OCI-LY1 (cell line): ENCODE measurements at regions not wholly inside any gene's neighbourhood (a gene's known extent, or its start where the extent isn't known, plus 50 kb on each side); places are given as distances from the start of the nearest gene placed in this dataset.

Experiments
- H2AFZ ChIP-seq: fragments of 200-600 bp; sonication (generic), shearing (Covaris generic); 2 replicates; pipeline ENCODE4 v1.6.0; 2014; ENCODE audit warnings: antibody characterized with exemption, mild to moderate bottlenecking, low read length
- H3F3A ChIP-seq: fragments of 200-600 bp; sonication (generic), shearing (Covaris generic); 2 replicates; pipeline ENCODE4 v1.6.0; 2014; ENCODE audit warnings: mild to moderate bottlenecking, antibody characterized with exemption, low read length, moderate library complexity; ENCODE audit not compliant: insufficient read depth
- H3K27ac ChIP-seq: fragments of 200-600 bp; sonication (generic); 2 replicates; pipeline ENCODE4 v1.5.1; 2014; ENCODE audit warnings: low read length, mixed run types, mild to moderate bottlenecking, low read depth; ENCODE audit not compliant: poor library complexity, severe bottlenecking
- H3K27me3 ChIP-seq: fragments of 200-600 bp; sonication (generic); 2 replicates; pipeline ENCODE4 v1.6.0; 2014; ENCODE audit warnings: antibody characterized with exemption, mild to moderate bottlenecking, low read length, moderate library complexity; ENCODE audit not compliant: insufficient read depth
- H3K36me3 ChIP-seq: fragments of 200-600 bp; sonication (generic); 2 replicates; pipeline ENCODE4 v1.6.1; 2014; ENCODE audit warnings: mild to moderate bottlenecking, antibody characterized with exemption, low read length, moderate library complexity, mixed read lengths; ENCODE audit not compliant: insufficient read depth
- H3K4me1 ChIP-seq: fragments of 200-600 bp; sonication (generic); 2 replicates; pipeline ENCODE4 v1.5.1; 2014; ENCODE audit warnings: mild to moderate bottlenecking, low read length, moderate library complexity; ENCODE audit not compliant: insufficient read depth, severe bottlenecking
- H3K4me2 ChIP-seq: fragments of 200-600 bp; sonication (generic), shearing (Covaris generic); 2 replicates; pipeline ENCODE4 v1.6.1; 2014; ENCODE audit warnings: low read length
- H3K4me3 ChIP-seq: fragments of 200-600 bp; sonication (generic); 2 replicates; pipeline ENCODE4 v1.5.1; 2014; ENCODE audit warnings: low read length, low read depth, mild to moderate bottlenecking, mixed read lengths; ENCODE audit not compliant: poor library complexity, severe bottlenecking
- H3K79me2 ChIP-seq: fragments of 200-600 bp; shearing (Covaris generic); 2 replicates; pipeline ENCODE4 v1.6.1; 2016; ENCODE audit warnings: mixed run types, low read length, mixed read lengths; ENCODE audit not compliant: insufficient read depth
- H3K9ac ChIP-seq: fragments of 200-600 bp; sonication (generic), shearing (Covaris generic); 2 replicates; pipeline ENCODE4 v1.6.1; 2014; ENCODE audit warnings: mild to moderate bottlenecking, low read length, mixed read lengths
- H3K9me2 ChIP-seq: fragments of 200-600 bp; sonication (generic), shearing (Covaris generic); 2 replicates; pipeline ENCODE4 v1.6.1; 2014; ENCODE audit warnings: low read depth, mild to moderate bottlenecking, low read length, mixed read lengths
- H3K9me3 ChIP-seq: fragments of 200-600 bp; shearing (Covaris generic); 2 replicates; pipeline ENCODE4 v1.6.1; 2014; ENCODE audit warnings: low read length, mixed read lengths
- H4K20me1 ChIP-seq: fragments of 200-600 bp; sonication (generic), shearing (Covaris generic); 2 replicates; pipeline ENCODE4 v1.6.0; 2016; ENCODE audit warnings: mild to moderate bottlenecking, low read length; ENCODE audit not compliant: insufficient read depth
- EZH2 ChIP-seq: fragments of 200-600 bp; sonication (generic), shearing (Covaris generic); IDR thresholded peaks from 2 replicates; pipeline ENCODE4 v1.8.0; 2017; ENCODE audit warnings: borderline replicate concordance, mixed run types, mild to moderate bottlenecking, antibody characterized with exemption, low read length, moderate library complexity, mixed read lengths
- TF ChIP-seq, protein P1 (sequence below): fragments of 200-600 bp; sonication (generic), shearing (Covaris generic); IDR thresholded peaks from 2 replicates; pipeline ENCODE4 v1.5.1; 2017; ENCODE audit warnings: mild to moderate bottlenecking, antibody characterized with exemption, low read length, moderate library complexity, mixed read lengths

DNA sequence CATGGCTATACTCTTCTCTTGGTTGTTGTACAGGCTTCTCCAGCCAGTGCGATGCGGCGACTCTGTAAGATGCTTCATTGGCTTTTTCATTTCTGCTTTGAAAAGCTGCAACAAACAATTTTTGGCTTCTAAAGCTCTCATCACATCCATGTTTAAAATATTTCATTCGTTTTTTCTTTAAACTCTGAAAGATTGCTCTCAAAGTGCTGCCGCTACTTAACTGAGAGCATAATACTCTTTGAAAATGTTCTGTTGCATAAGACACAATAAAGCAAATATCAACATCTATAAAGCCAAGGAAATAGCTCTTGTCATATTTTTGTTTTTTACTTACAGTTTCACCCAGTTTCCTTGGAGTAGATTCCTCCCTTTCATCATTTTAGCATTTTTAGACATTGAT, 468.3 kb downstream of the TBC1D22A start:
- Histone ChIP-seq H3K9me3 (no peaks in the 10 kb centered on the region), H3K9ac (no peak overlapping the region), H3K27me3 (no peaks in the 10 kb centered on the region; the same call in 1 of the 2 replicates), H3K4me2 (no peak overlapping the region), H3K4me1 (no peaks in the 10 kb centered on the region), H3K27ac (no peak overlapping the region), H3F3A (no peaks in the 10 kb centered on the region), H3K9me2 (no peaks in the 10 kb centered on the region), H2AFZ (no peak overlapping the region), H3K4me3 (no peak overlapping the region), H4K20me1 (no peaks in the 10 kb centered on the region), H3K36me3 (no peaks in the 10 kb centered on the region), H3K79me2 (no peaks in the 10 kb centered on the region)
- TF ChIP-seq, protein P1, sequence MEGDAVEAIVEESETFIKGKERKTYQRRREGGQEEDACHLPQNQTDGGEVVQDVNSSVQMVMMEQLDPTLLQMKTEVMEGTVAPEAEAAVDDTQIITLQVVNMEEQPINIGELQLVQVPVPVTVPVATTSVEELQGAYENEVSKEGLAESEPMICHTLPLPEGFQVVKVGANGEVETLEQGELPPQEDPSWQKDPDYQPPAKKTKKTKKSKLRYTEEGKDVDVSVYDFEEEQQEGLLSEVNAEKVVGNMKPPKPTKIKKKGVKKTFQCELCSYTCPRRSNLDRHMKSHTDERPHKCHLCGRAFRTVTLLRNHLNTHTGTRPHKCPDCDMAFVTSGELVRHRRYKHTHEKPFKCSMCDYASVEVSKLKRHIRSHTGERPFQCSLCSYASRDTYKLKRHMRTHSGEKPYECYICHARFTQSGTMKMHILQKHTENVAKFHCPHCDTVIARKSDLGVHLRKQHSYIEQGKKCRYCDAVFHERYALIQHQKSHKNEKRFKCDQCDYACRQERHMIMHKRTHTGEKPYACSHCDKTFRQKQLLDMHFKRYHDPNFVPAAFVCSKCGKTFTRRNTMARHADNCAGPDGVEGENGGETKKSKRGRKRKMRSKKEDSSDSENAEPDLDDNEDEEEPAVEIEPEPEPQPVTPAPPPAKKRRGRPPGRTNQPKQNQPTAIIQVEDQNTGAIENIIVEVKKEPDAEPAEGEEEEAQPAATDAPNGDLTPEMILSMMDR, result no peak
- TF ChIP-seq EZH2, result no peak

DNA sequence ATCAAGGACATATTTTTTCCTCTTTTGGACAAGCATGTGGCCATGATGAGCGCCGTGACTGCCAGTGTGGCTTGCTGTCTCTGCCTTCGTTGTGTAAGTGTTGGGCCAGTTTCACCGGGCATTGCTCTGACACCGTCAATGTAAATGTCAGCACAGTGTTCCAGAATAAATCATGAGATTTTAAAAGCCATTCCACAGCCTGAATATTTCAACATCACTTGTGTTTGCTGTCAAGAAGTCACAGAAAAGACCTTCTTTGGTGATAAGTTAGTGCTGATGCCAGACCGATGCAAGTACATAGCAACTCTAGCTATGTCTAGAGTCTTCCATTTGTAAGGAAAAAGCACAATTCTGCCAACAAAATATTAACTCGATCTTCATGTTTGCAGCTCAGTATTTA, 467.8 kb downstream of the TBC1D22A start:
- Histone ChIP-seq H3K4me3 (no peak overlapping the region), H3K4me2 (no peak overlapping the region), H3K79me2 (no peaks in the 10 kb centered on the region), H3K27me3 (no peaks in the 10 kb centered on the region; the same call in 1 of the 2 replicates), H2AFZ (no peak overlapping the region), H3K9me3 (no peaks in the 10 kb centered on the region), H4K20me1 (no peaks in the 10 kb centered on the region), H3K9ac (no peak overlapping the region), H3K27ac (no peak overlapping the region), H3K9me2 (no peaks in the 10 kb centered on the region), H3K36me3 (no peaks in the 10 kb centered on the region), H3F3A (no peaks in the 10 kb centered on the region), H3K4me1 (no peaks in the 10 kb centered on the region)
- TF ChIP-seq, protein P1, result no peak
- TF ChIP-seq EZH2, result no peak

DNA sequence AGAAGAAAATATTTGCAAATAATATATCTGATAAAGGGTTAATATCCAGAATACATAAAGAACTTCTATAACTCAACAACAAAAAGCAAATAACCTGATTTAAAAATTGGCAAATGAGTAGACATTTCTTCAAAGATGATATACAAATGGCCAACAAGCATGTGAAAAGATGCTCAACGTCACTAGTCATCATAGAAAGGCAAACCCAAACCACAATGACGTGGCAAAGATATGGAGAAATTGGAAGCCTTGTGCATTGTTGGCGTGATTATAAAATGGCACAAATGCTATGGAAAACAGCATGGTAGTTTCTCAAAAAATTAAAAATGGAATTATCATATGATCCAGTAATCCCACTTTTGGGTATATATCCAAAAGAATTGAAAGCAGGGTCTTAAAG, 466.3 kb downstream of the TBC1D22A start:
- Histone ChIP-seq H3K4me3 (no peak overlapping the region), H3F3A (no peaks in the 10 kb centered on the region), H3K9me2 (no peaks in the 10 kb centered on the region), H4K20me1 (no peaks in the 10 kb centered on the region), H3K27ac (no peak overlapping the region), H2AFZ (no peak overlapping the region), H3K36me3 (no peaks in the 10 kb centered on the region), H3K27me3 (no peaks in the 10 kb centered on the region; the same call in 1 of the 2 replicates), H3K9ac (no peak overlapping the region), H3K79me2 (no peaks in the 10 kb centered on the region), H3K4me1 (no peaks in the 10 kb centered on the region), H3K4me2 (no peak overlapping the region), H3K9me3 (no peaks in the 10 kb centered on the region)
- TF ChIP-seq, protein P1, result no peak
- no peak for TF ChIP-seq EZH2
